ENCODE measurements at regions not wholly inside any gene's neighbourhood (a gene's known extent, or its start where the extent isn't known, plus 50 kb on each side); places are given as distances from the start of the nearest gene placed in this dataset.

DNA sequence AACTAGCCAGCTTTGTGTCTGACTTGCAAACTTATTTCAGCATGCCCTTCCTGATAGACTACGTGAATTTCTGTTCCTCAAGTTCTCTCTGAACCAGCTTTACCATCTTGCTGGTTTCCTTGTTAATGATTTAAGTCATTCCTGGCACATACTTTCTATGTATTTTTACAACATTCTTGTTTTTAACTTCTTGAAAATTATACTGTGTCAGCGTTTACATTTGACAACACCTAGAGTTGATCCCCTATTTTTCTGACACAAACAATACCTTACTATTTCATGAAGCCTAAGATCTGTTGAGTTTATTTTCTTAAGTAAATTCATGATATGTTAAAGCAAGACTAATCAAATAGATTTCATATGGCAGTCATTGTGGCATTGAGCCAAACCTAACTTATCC, 686.3 kb downstream of the XPNPEP1 start:
- TF ChIP-seq, protein P1, sequence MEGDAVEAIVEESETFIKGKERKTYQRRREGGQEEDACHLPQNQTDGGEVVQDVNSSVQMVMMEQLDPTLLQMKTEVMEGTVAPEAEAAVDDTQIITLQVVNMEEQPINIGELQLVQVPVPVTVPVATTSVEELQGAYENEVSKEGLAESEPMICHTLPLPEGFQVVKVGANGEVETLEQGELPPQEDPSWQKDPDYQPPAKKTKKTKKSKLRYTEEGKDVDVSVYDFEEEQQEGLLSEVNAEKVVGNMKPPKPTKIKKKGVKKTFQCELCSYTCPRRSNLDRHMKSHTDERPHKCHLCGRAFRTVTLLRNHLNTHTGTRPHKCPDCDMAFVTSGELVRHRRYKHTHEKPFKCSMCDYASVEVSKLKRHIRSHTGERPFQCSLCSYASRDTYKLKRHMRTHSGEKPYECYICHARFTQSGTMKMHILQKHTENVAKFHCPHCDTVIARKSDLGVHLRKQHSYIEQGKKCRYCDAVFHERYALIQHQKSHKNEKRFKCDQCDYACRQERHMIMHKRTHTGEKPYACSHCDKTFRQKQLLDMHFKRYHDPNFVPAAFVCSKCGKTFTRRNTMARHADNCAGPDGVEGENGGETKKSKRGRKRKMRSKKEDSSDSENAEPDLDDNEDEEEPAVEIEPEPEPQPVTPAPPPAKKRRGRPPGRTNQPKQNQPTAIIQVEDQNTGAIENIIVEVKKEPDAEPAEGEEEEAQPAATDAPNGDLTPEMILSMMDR (conservative IDR thresholded peaks at IDR 0.05; ENCODE audit: low read length): no peak
- TF ChIP-seq EZH2phosphoT487 (IDR thresholded peaks at IDR 0.05; ENCODE audit: borderline replicate concordance): no peak

Data from Loucy (cell line).